ENCODE measurements at regions not wholly inside any gene's neighbourhood (a gene's known extent, or its start where the extent isn't known, plus 50 kb on each side); places are given as distances from the start of the nearest gene placed in this dataset.

GRCh38 chr17:77887464-77888241 is 70.8 kb upstream of the TNRC6C start:
- Mint-ChIP-seq H3K27ac (ENCODE audit: unreplicated experiment) (no peak overlapping the region), H3K36me3 (ENCODE audit: low read depth, unreplicated experiment) (no peaks in the 10 kb centered on the region), H3K4me3 (ENCODE audit: unreplicated experiment) (peak overlapping the region; percentile 56), H3K4me1 (ENCODE audit: unreplicated experiment) (peaks cover 3% of the 10 kb centered on the region), H3K27me3 (ENCODE audit: unreplicated experiment) (peaks cover 8% of the 10 kb centered on the region), H3K9me3 (ENCODE audit: unreplicated experiment) (no peaks in the 10 kb centered on the region)
- no peak for DNase-seq (ENCODE audit: low spot score)
- no peak for TF ChIP-seq CTCF (IDR thresholded peaks at IDR 0.05; ENCODE audit: unreplicated experiment)

GRCh38 chr17:77888242-77889134 is 70.0 kb upstream of the TNRC6C start:
- Mint-ChIP-seq H3K36me3 (ENCODE audit: low read depth, unreplicated experiment) (no peaks in the 10 kb centered on the region), H3K27ac (ENCODE audit: unreplicated experiment) (no peak overlapping the region), H3K4me3 (ENCODE audit: unreplicated experiment) (peak overlapping the region; percentile 10), H3K4me1 (ENCODE audit: unreplicated experiment) (peaks cover 3% of the 10 kb centered on the region), H3K27me3 (ENCODE audit: unreplicated experiment) (peaks cover 8% of the 10 kb centered on the region), H3K9me3 (ENCODE audit: unreplicated experiment) (no peaks in the 10 kb centered on the region)
- no peak for TF ChIP-seq CTCF (IDR thresholded peaks at IDR 0.05; ENCODE audit: unreplicated experiment)
- DNase-seq (ENCODE audit: low spot score) = no peak

GRCh38 chr17:77889135-77889505 is 69.4 kb upstream of the TNRC6C start:
- no peak for TF ChIP-seq CTCF (IDR thresholded peaks at IDR 0.05; ENCODE audit: unreplicated experiment)
- Mint-ChIP-seq H3K27me3 (ENCODE audit: unreplicated experiment) (peaks cover 8% of the 10 kb centered on the region), H3K27ac (ENCODE audit: unreplicated experiment) (no peak overlapping the region), H3K4me1 (ENCODE audit: unreplicated experiment) (peaks cover 3% of the 10 kb centered on the region), H3K36me3 (ENCODE audit: low read depth, unreplicated experiment) (no peaks in the 10 kb centered on the region), H3K4me3 (ENCODE audit: unreplicated experiment) (no peak overlapping the region), H3K9me3 (ENCODE audit: unreplicated experiment) (no peaks in the 10 kb centered on the region)
- no peak for DNase-seq (ENCODE audit: low spot score)

GRCh38 chr17:77889866-77890760 is 68.4 kb upstream of the TNRC6C start:
- Mint-ChIP-seq H3K4me1 (ENCODE audit: unreplicated experiment) (peaks cover 3% of the 10 kb centered on the region), H3K4me3 (ENCODE audit: unreplicated experiment) (no peak overlapping the region), H3K27ac (ENCODE audit: unreplicated experiment) (no peak overlapping the region), H3K27me3 (ENCODE audit: unreplicated experiment) (peaks cover 7% of the 10 kb centered on the region), H3K36me3 (ENCODE audit: low read depth, unreplicated experiment) (no peaks in the 10 kb centered on the region), H3K9me3 (ENCODE audit: unreplicated experiment) (no peaks in the 10 kb centered on the region)
- DNase-seq (ENCODE audit: low spot score) = no peak
- TF ChIP-seq CTCF (IDR thresholded peaks at IDR 0.05; ENCODE audit: unreplicated experiment) = no peak
